ENCODE measurements at regions not wholly inside any gene's neighbourhood (a gene's known extent, or its start where the extent isn't known, plus 50 kb on each side); places are given as distances from the start of the nearest gene placed in this dataset.
"Not testable (repeated sequence)": the region's sequence is repeated elsewhere in the genome, so short reads cannot be mapped to it uniquely, and the experiment has no call there.

DNA sequence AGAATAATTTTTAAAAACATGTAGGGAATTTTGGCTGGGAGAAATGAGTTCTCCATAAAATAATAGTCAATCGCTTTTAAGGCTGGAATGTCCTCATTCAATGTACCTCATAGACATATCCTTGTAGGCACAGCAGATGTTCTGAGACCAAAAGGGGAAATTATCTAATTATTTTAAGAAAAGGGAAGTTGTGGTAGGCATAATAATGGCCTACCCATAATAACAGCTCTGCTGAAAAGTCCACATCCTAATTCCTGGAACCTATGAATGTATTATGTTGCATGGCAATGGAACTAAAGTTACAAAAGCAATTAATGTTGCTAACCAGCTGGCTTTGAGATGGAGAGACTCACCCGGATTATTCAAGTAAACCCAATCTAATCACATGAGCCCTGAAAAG is 216.1 kb downstream of the TRIM36 start:
- no peak for DNase-seq (ENCODE audit: low read depth in 2 of 2)

DNA sequence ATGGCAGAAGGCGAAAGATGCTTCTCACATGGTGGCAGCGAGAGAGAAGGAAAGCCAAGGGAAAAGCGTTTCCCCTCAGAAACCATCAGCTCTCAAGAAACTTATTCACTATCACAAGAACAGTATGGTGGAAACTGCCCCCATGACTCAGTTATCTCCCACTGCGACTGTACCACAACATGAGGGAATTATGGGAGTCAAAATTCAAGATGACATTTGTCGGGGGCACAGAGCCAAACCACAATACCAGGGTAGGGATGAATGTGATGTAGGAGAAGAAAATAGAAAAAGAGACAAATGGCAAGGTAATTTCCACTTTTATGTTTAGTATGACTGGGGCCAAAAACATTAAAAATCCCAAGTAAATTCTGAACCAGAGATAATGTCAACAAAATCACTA is 216.8 kb downstream of the TRIM36 start:
- no peak for DNase-seq (ENCODE audit: low read depth in 2 of 2)

DNA sequence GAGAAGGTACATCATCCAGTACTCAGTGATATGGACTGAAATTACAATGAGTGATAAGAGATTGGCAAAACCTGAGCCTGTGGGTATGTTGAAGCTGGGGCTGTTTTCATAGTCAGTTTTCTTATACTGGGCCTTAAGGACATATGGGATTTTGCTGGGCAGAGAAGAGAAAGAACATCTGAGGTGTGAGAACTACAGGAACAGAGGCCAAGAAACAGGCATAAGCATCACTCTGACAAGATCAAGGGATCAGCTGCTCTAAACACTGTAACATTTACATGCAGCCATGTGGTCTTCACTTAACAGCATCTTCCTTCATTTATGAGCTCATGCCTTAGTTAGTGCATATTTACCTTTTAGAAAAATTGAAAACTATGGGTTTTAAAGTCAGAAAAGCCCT is 220.0 kb downstream of the TRIM36 start:
- DNase-seq (ENCODE audit: low read depth in 2 of 2) = no peak

DNA sequence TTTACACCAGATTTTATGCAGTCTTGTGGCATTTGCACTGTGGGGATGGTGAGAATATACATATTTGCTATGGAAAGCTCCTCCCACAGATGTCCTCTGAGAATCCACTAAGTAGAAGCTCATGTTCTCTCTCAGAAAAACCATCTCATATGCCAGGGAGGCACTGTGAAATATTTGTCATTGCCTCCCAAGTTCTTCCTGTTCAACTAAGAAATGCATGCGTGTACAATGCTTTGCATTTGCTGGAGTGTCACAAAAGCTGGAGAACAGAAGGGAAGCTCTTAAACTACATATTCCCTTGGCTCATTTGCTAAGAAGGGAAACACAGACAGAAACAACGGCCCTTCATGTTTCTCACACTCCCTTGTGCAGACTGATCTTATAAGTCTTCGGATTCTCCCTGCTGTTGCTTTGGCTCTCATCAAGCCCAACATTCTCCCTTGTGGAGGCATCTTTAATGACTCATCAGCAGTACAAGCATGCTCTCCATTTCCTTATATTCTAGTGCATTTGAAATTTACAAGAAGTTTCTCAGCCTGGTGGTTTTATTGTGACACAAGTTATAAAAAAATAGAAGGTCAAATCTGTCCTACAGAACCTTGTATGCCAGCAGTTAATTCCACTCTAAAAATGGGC is 220.6 kb downstream of the TRIM36 start:
- DNase-seq (ENCODE audit: low read depth in 2 of 2) = no peak

DNA sequence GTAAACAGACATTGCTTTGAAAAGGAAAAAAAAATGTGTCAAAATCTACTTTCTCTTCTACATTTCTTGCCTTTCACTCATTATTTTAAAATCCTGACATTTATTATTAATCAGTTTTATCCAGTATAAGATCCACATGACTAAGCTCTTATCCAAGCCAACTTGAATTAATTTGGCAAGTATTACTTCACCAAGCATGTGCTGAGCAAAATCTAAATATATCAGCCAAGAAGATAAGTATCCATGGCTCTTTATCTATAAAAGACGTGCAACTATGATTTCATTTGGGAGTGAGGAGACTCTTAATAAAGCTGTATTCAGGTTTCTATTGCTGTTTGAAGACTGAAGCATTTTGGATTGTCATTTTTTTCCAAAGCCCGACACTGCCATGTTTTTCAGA is 221.3 kb downstream of the TRIM36 start:
- DNase-seq (ENCODE audit: low read depth in 2 of 2) = no peak

DNA sequence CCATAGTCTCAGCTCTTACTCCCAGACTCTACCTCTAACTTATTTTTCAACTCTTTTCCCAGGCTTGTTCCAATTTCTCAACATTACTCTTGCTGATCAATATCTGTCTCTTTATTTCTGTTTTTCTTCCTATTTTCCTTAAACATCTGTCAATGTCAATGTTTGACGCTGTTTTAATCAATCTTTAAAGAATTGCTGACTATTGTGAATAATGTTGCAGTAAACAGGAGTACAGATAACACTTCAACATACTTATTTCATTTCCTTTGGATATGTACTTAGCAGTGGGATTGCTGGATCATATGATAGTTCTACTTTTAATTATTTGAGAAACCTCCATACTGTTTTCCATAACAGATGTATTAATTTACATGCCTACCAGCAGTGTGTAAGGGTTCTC is 229.0 kb downstream of the TRIM36 start:
- no peak for DNase-seq (ENCODE audit: low read depth in 2 of 2)

DNA sequence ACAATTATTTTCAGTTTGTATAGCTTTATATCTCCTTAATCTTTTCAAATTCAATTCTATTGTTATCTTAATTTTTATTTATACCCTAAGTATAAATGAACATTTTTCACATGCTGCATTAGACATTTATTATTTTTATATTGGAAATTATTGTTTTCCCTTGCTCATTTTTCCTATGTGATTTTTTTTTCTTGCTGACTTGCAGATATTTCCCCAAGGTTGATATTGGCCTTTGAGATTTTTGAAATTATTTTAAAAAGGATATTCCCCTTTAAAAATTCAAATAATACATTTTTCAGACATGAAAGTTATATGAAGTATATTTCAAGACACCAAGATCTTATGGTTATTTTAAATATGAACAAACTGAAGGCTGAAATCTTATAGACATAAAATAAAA is 234.2 kb downstream of the TRIM36 start:
- no peak for DNase-seq (ENCODE audit: low read depth in 2 of 2)

DNA sequence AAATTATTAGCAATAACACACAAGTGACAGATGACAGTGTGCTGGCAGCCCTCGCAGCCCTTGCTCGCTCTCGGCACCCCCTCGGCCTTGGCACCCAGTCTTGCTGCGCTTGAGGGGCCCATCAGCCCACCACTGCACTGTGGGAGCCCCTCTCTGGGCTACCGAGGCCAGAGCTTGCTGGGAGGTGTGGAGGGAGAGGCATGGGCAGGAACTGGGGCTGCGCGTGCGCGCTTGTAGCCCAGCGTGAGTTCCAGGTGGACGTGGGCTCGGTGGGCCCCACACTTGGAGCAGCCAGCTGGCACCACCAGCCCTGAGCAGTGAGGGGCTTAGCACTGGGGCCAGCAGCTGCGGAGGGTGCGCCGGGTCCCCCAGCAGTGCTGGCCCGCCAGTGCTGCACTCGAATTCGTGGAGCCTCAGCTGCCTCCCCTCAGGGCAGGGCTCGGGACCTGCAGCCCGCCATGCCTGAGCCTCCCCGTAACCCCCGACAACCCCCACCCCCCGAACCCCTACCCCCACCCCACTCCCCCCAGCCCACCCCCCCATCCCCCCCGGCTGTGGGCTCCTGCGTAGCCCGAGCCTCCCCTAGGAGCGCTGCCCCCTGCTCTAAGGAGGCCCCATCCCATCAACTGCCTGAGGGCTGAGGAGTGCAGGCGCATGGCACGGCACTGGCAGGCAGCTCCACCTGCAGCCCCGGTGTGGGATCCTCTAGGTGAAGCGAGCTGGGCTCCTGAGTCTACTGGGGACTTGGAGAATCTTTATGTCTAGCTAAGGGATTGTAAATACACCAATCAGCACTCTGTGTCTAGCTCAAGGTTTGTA is 240.9 kb downstream of the TRIM36 start:
- no peak for DNase-seq (ENCODE audit: low read depth in 2 of 2)

DNA sequence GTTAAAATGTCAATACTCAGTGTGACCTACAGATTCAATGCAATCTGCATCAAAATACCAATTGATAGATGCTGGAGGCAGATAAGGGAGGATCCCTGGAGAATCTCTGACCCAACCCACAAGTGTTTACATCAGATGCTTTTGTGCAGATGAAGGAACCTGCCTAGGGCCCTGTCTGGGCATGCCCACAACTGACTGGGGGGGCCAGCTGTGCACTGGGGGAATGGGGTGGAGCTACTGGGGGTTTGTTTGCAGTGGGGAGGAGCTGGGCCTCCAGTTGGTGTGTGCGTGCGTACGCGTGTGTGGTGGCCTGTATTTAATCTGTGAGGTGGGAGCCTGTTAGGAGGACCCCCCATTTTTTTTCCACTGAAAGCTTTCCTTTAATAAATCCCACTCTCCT is 244.9 kb downstream of the TRIM36 start:
- no peak for DNase-seq (ENCODE audit: low read depth in 2 of 2)

DNA sequence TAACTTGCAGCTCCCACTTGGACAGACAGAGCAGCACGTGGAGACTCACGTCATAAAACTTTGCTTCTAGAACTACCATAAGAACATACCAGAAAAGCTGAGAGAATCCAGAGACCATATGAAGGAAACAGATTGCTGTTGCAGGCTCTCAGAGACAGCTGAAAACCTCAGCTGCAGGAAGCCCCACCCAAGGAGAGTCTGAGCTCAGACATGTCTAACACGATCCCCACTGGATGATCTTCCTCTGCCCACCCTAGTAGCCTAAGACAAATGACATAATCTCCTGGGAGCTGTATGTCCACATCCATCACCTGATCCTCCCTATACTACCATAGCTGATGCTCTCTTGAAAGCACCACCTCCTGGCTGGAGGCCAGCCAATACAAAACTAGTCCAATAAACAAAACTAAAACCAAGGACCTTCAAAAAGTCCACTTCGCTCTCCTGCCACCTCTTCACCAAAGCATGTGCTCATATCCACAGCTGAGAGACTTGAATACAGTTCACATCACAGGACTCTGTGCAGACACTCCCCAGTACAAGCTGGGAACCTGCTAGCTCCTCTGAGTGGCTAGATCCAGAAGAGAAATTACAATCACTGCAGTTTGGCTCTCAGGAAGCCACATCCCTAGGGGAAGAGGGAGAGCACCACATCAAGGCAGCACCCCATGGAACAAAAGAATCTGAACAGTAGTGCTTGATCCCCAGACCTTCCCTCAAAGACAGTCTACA is 257.4 kb downstream of the TRIM36 start:
- DNase-seq (ENCODE audit: low read depth in 2 of 2) = no peak

DNA sequence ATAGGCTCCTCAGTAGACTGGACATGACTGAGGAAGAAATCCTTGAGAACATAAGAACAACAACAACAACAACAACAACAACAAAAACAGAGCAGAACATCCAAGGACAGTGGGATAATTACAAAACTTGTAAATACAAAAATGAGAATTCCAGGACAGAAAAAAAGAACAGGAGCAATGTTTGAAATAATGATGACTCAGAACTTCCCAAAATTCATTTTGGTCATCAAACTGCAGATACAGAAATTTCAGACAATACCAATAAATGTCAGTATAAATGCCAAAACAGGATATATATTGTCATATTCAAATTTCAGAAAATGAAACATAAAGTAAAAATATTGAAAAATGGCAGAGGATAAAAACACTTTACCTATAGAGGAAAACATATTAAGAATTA is 259.0 kb downstream of the TRIM36 start:
- DNase-seq (ENCODE audit: low read depth in 2 of 2) = no peak

DNA sequence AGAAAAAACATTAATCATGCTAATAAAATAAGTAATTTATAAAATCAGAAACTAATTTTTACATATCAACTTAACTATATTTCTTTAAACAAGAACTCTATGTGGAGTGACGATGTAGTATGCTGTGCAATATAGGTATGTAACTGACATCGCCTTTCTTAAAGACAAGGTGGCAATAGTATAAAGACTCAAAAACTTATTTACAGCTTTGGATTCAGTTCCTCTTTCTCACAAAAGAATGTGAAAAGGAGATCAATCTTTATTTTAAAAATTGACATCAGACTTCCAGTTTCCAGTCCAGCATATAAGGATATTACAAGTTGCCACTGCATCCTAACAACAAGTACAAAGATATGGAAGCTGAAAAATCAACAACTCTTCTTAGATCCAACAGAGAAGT is 260.3 kb downstream of the TRIM36 start:
- DNase-seq (ENCODE audit: low read depth in 2 of 2) = no peak

DNA sequence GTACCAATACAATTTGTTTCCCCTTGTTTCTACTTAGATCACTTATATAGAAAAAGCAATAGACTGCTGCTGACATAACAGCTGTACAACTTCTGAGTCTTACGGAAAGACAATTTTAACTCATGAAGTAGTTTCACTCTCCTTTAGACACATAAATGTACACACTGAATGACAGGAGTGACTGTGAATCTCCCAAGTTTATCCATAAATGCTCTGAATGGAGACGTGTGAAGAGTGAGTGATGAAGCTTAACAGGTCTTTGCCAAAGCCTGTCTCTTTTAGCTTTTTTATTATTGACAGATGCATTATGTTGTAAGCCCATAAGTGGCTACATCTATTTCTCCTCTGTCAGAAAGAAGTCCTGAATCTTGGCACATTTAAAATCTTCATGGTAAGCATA is 265.9 kb downstream of the TRIM36 start:
- DNase-seq (ENCODE audit: low read depth in 2 of 2) = no peak

DNA sequence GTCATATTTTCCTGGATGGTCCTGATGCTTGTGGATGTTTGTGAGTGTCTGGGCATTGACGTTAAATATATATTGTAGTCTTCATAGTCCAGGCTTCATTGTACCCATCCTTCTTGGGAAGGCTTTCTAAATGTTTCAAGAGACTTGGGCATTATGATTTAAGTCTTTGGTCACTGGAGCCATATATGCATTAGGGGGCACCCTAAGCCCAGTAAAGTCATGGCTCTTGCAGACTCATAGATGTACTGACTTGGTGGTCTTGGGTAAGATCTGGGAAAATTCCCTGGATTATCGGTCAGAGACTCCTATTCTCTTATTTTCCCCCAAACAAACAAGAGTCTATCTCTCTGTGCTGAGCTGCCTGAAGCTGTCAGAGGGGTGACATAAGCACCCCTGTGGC is 271.1 kb downstream of the TRIM36 start:
- no peak for DNase-seq (ENCODE audit: low read depth in 2 of 2)

DNA sequence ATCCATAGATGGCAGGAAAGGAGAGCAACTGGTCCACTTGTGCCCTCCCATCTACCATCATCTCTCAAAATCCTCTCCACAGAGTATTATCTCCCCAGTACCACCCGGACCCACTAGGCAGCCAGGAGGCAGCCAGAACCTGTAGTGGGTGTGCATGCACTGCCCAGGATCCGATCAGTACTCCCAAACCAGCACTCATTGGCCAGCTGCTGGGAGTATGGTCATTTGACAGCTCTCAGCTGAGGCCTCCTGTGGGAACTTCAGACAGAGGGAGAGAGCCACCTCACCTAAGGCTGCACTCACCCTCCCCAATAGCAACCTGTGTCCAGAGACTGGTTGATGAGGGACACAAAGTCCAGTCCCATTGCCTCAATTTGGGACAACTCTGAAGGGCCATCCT is 286.0 kb downstream of the TRIM36 start:
- no peak for DNase-seq (ENCODE audit: low read depth in 2 of 2)

DNA sequence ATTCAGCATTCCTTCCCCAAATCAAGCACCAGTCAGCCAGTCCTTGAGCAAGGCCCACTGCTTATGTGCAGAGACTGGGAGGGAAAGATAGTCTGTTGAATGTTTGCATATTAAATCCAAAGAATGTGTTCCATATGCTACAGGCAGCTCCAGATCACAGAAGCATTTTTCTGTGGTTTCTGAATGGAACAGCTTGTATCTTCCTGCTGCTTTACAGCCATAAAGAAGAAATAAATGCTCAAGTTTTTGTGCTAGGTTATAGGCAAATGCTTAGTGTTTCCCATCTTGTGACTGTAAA is 310.3 kb downstream of the TRIM36 start:
- no peak for DNase-seq (ENCODE audit: low read depth in 2 of 2)

DNA sequence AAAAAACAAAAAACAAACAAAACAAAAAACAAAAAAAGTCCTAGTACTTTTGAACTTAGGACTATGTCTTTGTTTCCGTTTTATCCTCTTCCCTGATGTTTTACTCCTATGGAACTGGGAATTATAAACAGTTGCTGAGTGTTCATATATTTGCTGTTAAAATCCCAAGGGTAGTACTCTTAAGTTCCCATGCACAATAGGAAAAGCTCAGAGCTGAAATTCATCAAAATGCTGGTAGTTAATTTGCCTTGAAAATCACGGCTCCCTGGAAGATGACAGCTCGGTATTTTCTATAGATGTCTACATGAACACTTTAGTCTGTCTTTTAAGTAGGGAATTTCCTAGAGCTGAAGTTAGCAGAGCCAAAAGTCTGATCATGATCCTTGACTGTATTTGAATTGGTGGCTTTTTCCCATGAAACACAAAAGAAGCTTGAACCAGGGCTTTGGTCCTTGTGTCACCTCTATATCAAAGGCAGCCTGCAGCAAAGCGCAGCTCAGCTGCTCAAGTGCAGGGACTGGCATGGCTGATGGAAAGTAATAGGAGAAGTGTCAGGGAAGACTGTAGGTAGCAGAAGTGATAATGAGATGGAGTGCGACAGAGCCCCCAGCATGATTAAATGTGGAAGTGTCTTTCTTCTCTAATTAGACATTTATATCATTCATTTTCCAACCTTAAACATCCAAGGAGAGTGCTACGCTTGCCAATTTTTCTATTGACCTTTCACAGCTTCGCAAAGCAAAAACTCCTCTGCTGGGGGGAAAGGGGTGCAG is 310.9 kb downstream of the TRIM36 start:
- DNase-seq (ENCODE audit: low read depth in 2 of 2) = no peak

DNA sequence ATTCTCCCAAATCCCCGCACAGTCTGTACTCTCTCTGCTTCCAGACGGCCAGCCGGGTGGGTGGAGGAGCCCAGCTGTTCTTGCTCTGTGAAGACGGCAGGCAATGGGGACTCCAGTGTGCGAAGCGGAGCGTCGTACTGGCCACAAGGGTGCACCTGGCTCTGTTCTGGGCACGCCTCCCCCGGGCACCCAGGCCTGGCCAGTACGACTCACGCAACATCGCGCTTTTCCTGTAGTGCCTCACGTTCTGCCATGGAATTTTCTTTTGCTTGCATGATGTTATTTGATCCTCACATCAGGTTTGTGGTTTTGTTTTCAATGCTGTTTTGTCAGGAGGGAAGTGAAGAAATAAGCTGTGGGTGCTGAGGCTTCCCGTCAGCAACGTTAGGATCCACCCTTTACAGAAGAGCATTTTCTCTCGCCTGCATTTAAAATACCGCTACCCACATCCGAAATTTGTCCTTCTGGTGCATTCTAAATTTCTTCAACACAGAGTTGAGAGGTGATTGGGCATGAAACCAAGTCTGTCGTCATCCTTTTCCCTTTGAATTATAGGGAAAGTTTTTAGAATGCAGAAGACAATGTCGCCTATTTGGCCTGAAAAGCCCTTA is 311.7 kb downstream of the TRIM36 start:
- DNase-seq (ENCODE audit: low read depth in 2 of 2) = no peak

DNA sequence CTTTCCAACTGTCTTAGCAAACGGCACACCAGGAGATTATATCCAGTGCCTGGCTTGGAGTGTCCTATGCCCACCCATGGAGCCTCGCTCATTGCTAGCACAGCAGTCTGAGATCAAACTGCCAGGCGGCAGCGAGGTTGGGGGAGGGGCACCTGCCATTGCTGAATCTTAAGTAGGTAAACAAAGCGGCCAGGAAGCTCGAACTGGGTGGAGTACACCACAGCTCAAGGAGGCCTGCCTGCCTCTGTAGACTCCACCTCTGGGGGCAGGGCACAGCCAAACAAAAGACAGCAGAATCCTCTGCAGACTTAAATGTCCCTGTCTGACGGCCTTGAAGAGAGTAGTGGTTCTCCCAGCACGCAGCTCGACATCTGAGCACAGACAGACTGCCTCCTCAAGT is 325.0 kb downstream of the TRIM36 start:
- not testable (repeated sequence) for DNase-seq (ENCODE audit: low read depth in 2 of 2)

DNA sequence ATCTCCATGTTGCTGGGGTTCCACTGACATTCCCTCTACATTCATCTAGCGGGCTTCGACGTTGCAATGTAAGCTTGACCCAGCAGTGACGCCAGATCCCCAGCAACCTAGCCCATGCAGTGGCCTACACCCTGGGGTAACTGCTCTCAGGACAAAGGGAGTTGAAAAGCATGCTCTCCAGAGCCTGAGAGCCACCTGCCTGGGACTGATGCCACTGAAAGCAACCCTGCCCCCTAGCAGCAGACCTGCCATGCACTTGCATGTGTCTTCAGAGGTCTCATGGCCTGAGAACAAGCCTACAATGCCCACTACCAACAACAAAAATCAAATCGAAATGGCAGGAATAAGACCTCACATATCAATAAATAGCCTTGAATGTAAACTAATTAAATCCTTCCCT is 330.3 kb downstream of the TRIM36 start:
- no peak for DNase-seq (ENCODE audit: low read depth in 2 of 2)

DNA sequence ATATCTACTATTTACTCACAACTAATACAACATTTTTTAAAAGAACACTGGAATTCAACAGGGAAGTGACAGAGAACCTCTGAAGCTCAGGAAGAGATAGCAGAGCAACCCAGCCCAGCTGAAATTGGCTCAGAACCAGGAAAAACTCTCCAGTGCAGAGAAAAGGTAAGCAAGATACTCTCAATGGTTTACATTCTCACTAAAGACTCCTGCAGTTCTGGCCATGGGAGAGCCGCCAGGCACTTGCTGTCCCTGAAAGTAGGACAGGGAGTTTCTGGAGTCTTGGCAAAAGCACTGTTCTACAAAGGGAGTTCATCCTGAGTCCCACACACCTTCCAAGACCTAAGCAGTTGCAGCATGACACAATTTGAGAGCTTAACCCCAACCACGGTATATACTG is 330.8 kb downstream of the TRIM36 start:
- DNase-seq (ENCODE audit: low read depth in 2 of 2) = no peak

DNA sequence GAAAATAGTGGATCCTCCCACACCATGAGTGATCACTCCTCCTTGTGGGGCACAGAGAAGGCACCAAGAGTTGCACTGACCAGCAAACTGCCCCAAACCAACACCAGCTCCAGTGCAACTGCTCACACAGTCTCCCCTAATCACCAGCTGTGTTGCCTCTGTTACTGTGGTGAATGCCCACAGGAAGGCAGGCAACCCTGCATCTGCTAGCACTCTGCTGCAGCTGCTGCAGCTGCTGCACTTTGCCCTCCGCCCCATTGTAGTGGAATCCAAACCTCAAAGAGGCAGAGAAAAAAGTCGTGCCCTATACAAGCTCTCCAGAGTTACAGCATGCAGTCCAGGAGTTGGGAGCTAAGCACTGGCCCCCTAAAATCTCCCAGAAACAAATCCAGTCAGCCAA is 339.6 kb downstream of the TRIM36 start:
- no peak for DNase-seq (ENCODE audit: low read depth in 2 of 2)
